H9 (cell line): ENCODE measurements at regions not wholly inside any gene's neighbourhood (a gene's known extent, or its start where the extent isn't known, plus 50 kb on each side); places are given as distances from the start of the nearest gene placed in this dataset.

Source experiments
- DNase-seq: peaks from one replicate; pipeline ENCODE4 v3.0.0-alpha.2; 2017
- H2AFZ ChIP-seq: one replicate; pipeline ENCODE4 v1.6.1; 2013; ENCODE audit warnings: mild to moderate bottlenecking, low read length, control low read depth, moderate library complexity
- H2AK5ac ChIP-seq: 2 replicates; pipeline ENCODE4 v1.6.1; 2013; ENCODE audit warnings: low read length, control low read depth, mixed read lengths; ENCODE audit not compliant: insufficient read length
- H2BK120ac ChIP-seq: one replicate; pipeline ENCODE4 v1.6.1; 2013; ENCODE audit warnings: low read depth, mild to moderate bottlenecking, low read length, control low read depth, inconsistent platforms; ENCODE audit not compliant: poor library complexity, severe bottlenecking
- H2BK12ac ChIP-seq: 2 replicates; pipeline ENCODE4 v1.6.1; 2013; ENCODE audit warnings: low read length, control low read depth, mixed read lengths, low read depth; ENCODE audit not compliant: insufficient read length
- H2BK15ac ChIP-seq: 2 replicates; pipeline ENCODE4 v1.6.1; 2013; ENCODE audit warnings: low read depth, low read length, control low read depth
- H2BK20ac ChIP-seq: one replicate; pipeline ENCODE4 v1.6.1; 2013; ENCODE audit warnings: low read depth, mild to moderate bottlenecking, low read length, control low read depth, inconsistent platforms; ENCODE audit not compliant: poor library complexity, severe bottlenecking
- H2BK5ac ChIP-seq: 2 replicates; pipeline ENCODE4 v1.6.1; 2013; ENCODE audit warnings: low read length, control low read depth, mixed read lengths; ENCODE audit not compliant: insufficient read length
- H3K14ac ChIP-seq: 2 replicates; pipeline ENCODE4 v1.6.1; 2013; ENCODE audit warnings: low read length, control low read depth; ENCODE audit not compliant: insufficient read depth
- H3K18ac ChIP-seq: 2 replicates; pipeline ENCODE4 v1.6.1; 2013; ENCODE audit warnings: low read depth, mild to moderate bottlenecking, mixed read lengths, low read length, control low read depth; ENCODE audit not compliant: insufficient read length
- H3K23ac ChIP-seq: 2 replicates; pipeline ENCODE4 v1.6.1; 2013; ENCODE audit warnings: low read length, control low read depth, mixed read lengths, low read depth; ENCODE audit not compliant: insufficient read length
- H3K23me2 ChIP-seq: 2 replicates; pipeline ENCODE4 v1.6.1; 2013; ENCODE audit warnings: low read depth, mild to moderate bottlenecking, mixed read lengths, low read length, control low read depth; ENCODE audit not compliant: insufficient read length, poor library complexity, severe bottlenecking
- H3K27ac ChIP-seq: 2 replicates; pipeline ENCODE4 v1.5.1; 2013; ENCODE audit warnings: low read length, control low read depth, mixed read lengths, low read depth; ENCODE audit not compliant: insufficient read length
- H3K27me3 ChIP-seq: 2 replicates; pipeline ENCODE4 v1.6.1; 2013; ENCODE audit warnings: low read length, control low read depth, inconsistent platforms; ENCODE audit not compliant: insufficient read depth
- H3K4ac ChIP-seq: 2 replicates; pipeline ENCODE4 v1.6.1; 2013; ENCODE audit warnings: low read depth, mild to moderate bottlenecking, control low read depth, inconsistent platforms, low read length, moderate library complexity
- H3K4me1 ChIP-seq: 2 replicates; pipeline ENCODE4 v1.6.1; 2013; ENCODE audit warnings: low read length, control low read depth, inconsistent platforms; ENCODE audit not compliant: insufficient read depth
- H3K4me2 ChIP-seq: 2 replicates; pipeline ENCODE4 v1.6.1; 2013; ENCODE audit warnings: low read length, control low read depth, mixed read lengths; ENCODE audit not compliant: insufficient read length, insufficient read depth
- H3K56ac ChIP-seq: 2 replicates; pipeline ENCODE4 v1.6.1; 2013; ENCODE audit warnings: low read depth, mild to moderate bottlenecking, mixed read lengths, low read length, control low read depth; ENCODE audit not compliant: insufficient read length
- H3K79me1 ChIP-seq: 2 replicates; pipeline ENCODE4 v1.6.1; 2013; ENCODE audit warnings: low read depth, mild to moderate bottlenecking, moderate library complexity, low read length, control low read depth, inconsistent platforms; ENCODE audit not compliant: insufficient read depth, poor library complexity, severe bottlenecking
- H3K79me2 ChIP-seq: 2 replicates; pipeline ENCODE4 v1.6.1; 2013; ENCODE audit warnings: low read length, control low read depth, inconsistent platforms; ENCODE audit not compliant: insufficient read depth
- H3K9ac ChIP-seq: 2 replicates; pipeline ENCODE4 v1.6.1; 2013; ENCODE audit warnings: low read length, control low read depth, mixed read lengths; ENCODE audit not compliant: insufficient read length; ENCODE audit errors: extremely low read depth
- H3K9me3 ChIP-seq: one replicate; pipeline ENCODE4 v1.6.1; 2013; ENCODE audit warnings: low read depth, low read length, inconsistent platforms; ENCODE audit not compliant: control insufficient read depth
- H3T11ph ChIP-seq: one replicate; pipeline ENCODE4 v1.6.1; 2013; ENCODE audit warnings: mild to moderate bottlenecking, low read length, control low read depth, inconsistent platforms
- H4K20me1 ChIP-seq: one replicate; pipeline ENCODE4 v1.6.1; 2013; ENCODE audit not compliant: control insufficient read depth, insufficient read length, insufficient read depth
- H4K5ac ChIP-seq: 2 replicates; pipeline ENCODE4 v1.6.1; 2013; ENCODE audit warnings: low read depth, mild to moderate bottlenecking, mixed read lengths, low read length, control low read depth; ENCODE audit not compliant: insufficient read length
- H4K8ac ChIP-seq: replicated peaks from 2 replicates; pipeline ENCODE4 v1.6.1; 2013; ENCODE audit warnings: low read length, control low read depth, mixed read lengths, low read depth; ENCODE audit not compliant: insufficient read length
- H4K91ac ChIP-seq: 2 replicates; pipeline ENCODE4 v1.6.1; 2013; ENCODE audit warnings: low read depth, mild to moderate bottlenecking, moderate library complexity, mixed read lengths, low read length, control low read depth; ENCODE audit not compliant: insufficient read length
- H3K27ac Mint-ChIP-seq, 3 experiments: 2 replicates in 2 of 3; 3 replicates in 1 of 3; pipeline ENCODE4 v1.8.0; 2020 to 2021; ENCODE audit warnings: mixed read lengths in 3 of 3, mild to moderate bottlenecking in 1 of 3, moderate library complexity in 1 of 3
- H3K27me3 Mint-ChIP-seq: 2 replicates; pipeline ENCODE4 v1.8.0; 2021; ENCODE audit warnings: low read depth, mild to moderate bottlenecking, moderate library complexity, mixed read lengths
- H3K36me3 Mint-ChIP-seq, 3 experiments: 2 replicates in 2 of 3; 3 replicates in 1 of 3; pipeline ENCODE4 v1.8.0; 2020 to 2021; ENCODE audit warnings: low read depth in 3 of 3, mixed read lengths in 3 of 3; ENCODE audit not compliant: insufficient read depth in 1 of 3
- H3K4me1 Mint-ChIP-seq, 2 experiments: 2 replicates each; pipeline ENCODE4 v1.8.0; 2020; ENCODE audit warnings: mixed read lengths in 2 of 2
- H3K4me3 Mint-ChIP-seq, 2 experiments: 2 replicates in 1 of 2; 3 replicates in 1 of 2; pipeline ENCODE4 v1.8.0; 2020 to 2021; ENCODE audit warnings: mild to moderate bottlenecking in 2 of 2, mixed read lengths in 2 of 2, moderate library complexity in 1 of 2
- H3K9me3 Mint-ChIP-seq, 2 experiments: 2 replicates in 1 of 2; 3 replicates in 1 of 2; pipeline ENCODE4 v1.8.0; 2020; ENCODE audit warnings: mild to moderate bottlenecking in 2 of 2, mixed read lengths in 2 of 2, moderate library complexity in 1 of 2
- WGBS: extraction: QIAGEN DNeasy Blood & Tissue Kit; methylation state at CpG from one replicate; pipeline ENCODE4 v1.1.7; 2013; ENCODE audit warnings: missing lambda C conversion rate, low lambda C conversion rate, mixed read lengths; ENCODE audit not compliant: insufficient read length; ENCODE audit errors: extremely low coverage; 5-methylcytosine and 5-hydroxymethylcytosine counted together
- TF ChIP-seq, protein P1 (sequence below): fragments of 200-600 bp; sonication (generic); conservative IDR thresholded peaks from 3 replicates; pipeline ENCODE4 v1.8.0; 2021; ENCODE audit warnings: antibody characterized with exemption, mild to moderate bottlenecking

DNA sequence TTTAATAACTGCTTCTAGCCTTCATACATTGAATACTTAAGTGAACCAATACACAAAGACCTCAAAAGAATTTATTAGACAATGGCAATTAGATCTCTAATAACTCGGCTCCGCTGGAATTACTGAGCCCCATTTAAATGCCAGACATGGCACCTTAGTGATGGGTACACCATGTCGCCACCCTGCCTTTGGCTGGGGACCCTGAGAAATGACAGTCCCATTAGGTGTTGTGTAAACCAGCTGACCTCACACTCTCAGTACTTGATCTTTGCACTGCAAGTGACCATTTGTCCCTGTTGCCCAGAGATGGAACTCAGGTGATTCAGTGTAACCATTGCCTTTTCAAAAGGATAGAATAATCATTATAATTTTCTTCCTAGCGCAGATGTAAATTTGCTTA lies 144.6 kb upstream of the SMARCAD1 start:
- Histone ChIP-seq H3K27ac (no peak overlapping the region), H4K5ac (no peak overlapping the region), H2AK5ac (no peak overlapping the region), H3K9ac (no peak overlapping the region), H3K23ac (no peak overlapping the region), H3K4me1 (no peaks in the 10 kb centered on the region), H4K8ac (no peak overlapping the region), H2BK15ac (no peak overlapping the region), H3K56ac (no peak overlapping the region), H3K14ac (no peak overlapping the region), H3T11ph (no peak overlapping the region), H3K4me2 (no peak overlapping the region), H4K91ac (no peak overlapping the region), H4K20me1 (no peaks in the 10 kb centered on the region), H3K23me2 (no peaks in the 10 kb centered on the region), H3K4ac (no peak overlapping the region), H3K18ac (no peak overlapping the region), H2BK120ac (no peak overlapping the region), H2BK20ac (no peak overlapping the region), H3K79me1 (no peaks in the 10 kb centered on the region), H3K79me2 (no peaks in the 10 kb centered on the region), H2BK12ac (no peak overlapping the region), H2AFZ (no peak overlapping the region), H3K9me3 (no peaks in the 10 kb centered on the region), H3K27me3 (no peaks in the 10 kb centered on the region), H2BK5ac (no peak overlapping the region)
- Mint-ChIP-seq H3K36me3 (peaks cover 0 to 4% (median 3%) of the 10 kb centered on the region in 3 experiments; a peak in 1 of 7 replicates), H3K9me3 (peaks cover 0 to 4% of the 10 kb centered on the region in 2 experiments; a peak in 2 of 5 replicates), H3K27ac (no peak overlapping the region), H3K4me3 (no peak overlapping the region), H3K27me3 (no peaks in the 10 kb centered on the region), H3K4me1 (peaks cover 7 to 8% of the 10 kb centered on the region in 2 experiments)
- WGBS, result no CpG with 5 or more reads among the region's 4 CpGs
- TF ChIP-seq, protein P1, sequence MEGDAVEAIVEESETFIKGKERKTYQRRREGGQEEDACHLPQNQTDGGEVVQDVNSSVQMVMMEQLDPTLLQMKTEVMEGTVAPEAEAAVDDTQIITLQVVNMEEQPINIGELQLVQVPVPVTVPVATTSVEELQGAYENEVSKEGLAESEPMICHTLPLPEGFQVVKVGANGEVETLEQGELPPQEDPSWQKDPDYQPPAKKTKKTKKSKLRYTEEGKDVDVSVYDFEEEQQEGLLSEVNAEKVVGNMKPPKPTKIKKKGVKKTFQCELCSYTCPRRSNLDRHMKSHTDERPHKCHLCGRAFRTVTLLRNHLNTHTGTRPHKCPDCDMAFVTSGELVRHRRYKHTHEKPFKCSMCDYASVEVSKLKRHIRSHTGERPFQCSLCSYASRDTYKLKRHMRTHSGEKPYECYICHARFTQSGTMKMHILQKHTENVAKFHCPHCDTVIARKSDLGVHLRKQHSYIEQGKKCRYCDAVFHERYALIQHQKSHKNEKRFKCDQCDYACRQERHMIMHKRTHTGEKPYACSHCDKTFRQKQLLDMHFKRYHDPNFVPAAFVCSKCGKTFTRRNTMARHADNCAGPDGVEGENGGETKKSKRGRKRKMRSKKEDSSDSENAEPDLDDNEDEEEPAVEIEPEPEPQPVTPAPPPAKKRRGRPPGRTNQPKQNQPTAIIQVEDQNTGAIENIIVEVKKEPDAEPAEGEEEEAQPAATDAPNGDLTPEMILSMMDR, result no peak
- DNase-seq, result no peak
